Retina (tissue), 1 donor: ENCODE measurements at regions not wholly inside any gene's neighbourhood (a gene's known extent, or its start where the extent isn't known, plus 50 kb on each side); places are given as distances from the start of the nearest gene placed in this dataset.
"Not testable (repeated sequence)": the region's sequence is repeated elsewhere in the genome, so short reads cannot be mapped to it uniquely, and the experiment has no call there.

ENCODE experiments used
- DNase-seq: peaks from one replicate; pipeline ENCODE4 v3.0.0-alpha.2; 2016

- DNase-seq, result no peak
Observed at GRCh38 chr10:9339716-9340115, 1285.2 kb downstream of the GATA3 start.

- DNase-seq, result peak; percentile 75
Observed at GRCh38 chr10:9342885-9343570, 1288.5 kb downstream of the GATA3 start.

- not testable (repeated sequence) for DNase-seq
Observed at GRCh38 chr10:9347933-9348332, 1293.4 kb downstream of the GATA3 start.

DNA sequence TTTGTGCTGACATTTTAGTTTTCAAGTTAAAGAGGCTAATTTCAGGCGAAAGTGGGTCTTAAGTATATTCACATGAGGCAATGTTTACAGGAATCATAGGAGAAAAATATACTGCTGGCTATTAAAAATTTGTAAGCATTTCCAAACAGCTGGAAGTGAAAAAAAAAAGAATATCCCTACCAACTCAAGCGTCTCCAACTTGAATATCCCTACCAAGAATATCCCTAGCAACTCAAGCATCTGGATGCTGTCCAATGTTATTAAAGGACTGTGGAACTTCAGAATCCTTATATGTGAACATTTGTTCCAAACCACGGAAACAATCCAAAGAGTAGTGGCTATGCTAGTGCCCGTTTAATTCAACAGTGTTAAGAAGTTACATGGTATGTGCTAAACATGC lies 1303.0 kb downstream of the GATA3 start:
- no peak for DNase-seq

GRCh38 chr10:9362721-9363120 lies 1308.2 kb downstream of the GATA3 start:
- DNase-seq, result no peak

DNA sequence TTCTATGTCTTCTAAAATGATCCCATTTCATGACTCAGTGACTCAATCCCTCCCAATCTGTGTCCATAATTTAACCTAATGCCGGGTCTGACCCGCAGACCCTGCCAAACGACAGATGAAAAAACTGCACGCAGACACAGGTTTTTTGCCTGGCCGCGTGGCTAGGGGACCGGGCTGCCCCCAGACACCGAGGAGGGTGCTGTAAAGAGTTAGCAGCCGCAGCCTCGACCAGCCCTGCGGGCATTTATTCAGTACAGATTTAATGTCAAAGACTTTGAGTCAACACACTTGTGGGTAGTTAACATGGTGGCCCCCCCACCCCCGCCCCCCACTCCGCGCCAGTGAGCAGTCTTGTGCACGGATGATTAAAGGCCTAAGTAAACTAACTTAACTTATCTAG lies 1324.7 kb downstream of the GATA3 start:
- no peak for DNase-seq

GRCh38 chr10:9381733-9382532 lies 1327.4 kb downstream of the GATA3 start:
- DNase-seq, result no peak

DNA sequence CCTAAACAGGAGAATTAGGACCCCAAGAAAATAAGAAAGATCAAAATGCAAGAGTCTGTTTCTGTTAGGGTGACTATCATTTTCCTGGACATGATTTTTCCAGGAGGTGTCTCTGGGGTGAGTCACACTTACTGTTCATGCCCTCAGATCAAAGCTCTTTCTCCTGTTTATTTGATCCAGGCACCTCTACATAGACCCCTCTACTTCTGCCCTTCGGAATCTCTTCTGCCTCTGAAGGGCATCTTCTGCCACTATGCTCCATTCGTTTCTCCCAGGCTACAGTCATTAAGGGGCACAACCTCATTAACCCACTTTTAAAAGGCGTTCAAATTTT lies 1328.0 kb downstream of the GATA3 start:
- DNase-seq, result no peak

DNA sequence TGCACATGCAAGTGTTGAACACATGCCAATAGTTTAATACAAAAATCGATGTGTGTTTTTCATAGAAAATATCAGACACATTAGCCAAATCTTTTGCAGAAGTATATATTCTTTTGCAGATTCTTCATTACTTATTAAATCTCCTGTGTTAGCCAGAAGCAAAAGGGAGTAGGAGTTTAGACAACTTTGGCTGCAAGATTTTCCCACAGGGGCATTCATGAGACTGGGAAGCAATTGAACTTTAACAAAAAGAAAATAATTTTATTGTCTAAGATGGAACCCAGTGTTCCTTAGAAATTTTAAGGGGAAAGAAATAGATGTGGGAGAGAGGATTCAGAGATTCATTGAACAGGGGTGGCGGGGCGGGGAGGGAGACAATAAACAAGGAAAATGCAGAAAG lies 1336.0 kb downstream of the GATA3 start:
- no peak for DNase-seq

DNA sequence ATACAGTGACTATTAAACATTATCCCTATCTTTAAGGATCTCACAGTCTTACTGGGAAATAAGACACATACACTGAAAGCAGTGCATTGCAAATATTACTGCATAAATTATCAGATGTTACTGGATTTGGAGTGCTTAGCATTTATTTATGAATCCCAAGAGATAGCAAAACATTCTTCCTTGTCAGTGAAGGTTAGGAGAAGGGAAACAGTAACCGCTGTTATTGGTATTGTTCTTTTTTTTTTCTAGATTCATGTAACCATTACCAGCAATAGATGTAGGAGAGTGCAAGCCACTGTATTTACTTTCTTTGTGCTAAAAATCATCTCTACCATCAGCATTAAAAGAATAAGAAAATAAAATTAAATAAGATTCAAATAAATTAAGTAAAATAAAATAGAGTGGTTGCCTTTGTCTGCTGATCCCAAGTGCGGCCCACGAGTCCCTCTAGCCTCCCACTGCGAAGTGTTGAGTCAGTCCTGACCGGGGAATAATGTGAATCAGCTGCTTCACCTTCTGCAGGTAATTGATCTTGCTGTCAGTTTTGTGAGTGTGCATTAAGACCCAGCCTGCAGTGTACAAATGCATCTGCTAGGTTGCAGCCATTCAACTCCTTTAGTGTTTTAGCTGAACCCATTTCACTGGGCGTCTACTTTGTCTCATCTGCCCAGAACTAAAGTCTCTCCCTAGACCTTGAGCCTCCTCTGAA lies 1344.9 kb downstream of the GATA3 start:
- no peak for DNase-seq

DNA sequence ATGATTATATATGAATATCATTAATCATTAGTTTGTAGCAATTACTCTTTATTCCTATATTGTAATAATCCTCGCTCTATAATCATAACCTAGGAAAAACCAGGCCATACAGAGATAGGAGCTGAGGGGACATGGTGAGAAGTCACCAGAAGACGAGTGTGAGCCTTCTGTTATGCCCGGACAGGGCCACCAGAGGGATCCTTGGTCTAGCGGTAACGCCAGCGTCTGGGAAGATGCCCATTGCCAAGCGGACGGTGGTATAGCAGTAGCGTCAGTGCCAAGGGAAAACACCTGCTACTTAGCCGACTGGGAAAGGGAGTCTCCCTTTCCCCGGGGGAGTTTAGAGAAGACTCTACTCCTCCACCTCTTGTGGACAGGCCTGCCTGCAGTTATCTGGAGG lies 1347.6 kb downstream of the GATA3 start:
- not testable (repeated sequence) for DNase-seq

- not testable (repeated sequence) for DNase-seq
Observed at GRCh38 chr10:9402507-9403195, 1348.2 kb downstream of the GATA3 start.

GRCh38 chr10:9407201-9407600 lies 1352.7 kb downstream of the GATA3 start:
- DNase-seq, result not testable (repeated sequence)

- no peak for DNase-seq
Observed at GRCh38 chr10:9416331-9416730, 1361.8 kb downstream of the GATA3 start.

DNA sequence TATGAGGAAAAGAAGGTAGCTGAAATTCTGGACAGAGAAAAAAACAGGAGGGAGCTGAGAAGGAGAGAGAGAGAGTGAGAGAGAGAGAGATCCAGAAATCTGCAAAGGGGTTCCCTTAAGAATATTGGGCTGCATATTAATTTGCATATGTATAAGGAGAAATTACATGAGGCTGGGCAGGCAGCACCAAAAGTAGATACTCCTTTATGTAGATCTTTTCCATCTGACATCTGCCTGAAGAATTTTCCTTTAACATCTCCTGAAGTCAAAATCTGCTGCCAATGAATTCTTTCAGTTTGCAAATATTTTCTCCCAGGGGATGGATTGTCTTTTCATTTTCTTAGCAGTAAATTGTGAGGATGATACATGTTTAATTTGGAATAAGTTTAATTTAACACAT lies 1365.3 kb downstream of the GATA3 start:
- DNase-seq, result no peak

DNA sequence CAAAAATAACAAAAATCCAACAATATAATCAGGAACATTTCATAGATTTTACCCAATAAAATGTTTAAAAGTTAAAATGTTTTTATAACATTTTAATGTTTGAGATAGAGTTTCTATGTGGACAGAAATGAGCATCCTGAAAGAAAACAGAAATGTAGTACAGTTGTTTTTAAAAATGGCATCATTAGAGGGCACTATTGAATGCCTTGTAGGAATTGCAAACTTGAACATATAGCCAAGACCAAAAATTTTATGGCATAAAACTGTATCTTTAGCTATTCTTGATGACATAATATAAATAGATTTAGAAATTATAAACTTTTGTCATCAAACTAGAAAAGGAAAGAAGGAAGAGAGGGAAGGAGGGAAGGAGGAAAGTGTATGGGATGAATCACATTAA lies 1372.7 kb downstream of the GATA3 start:
- no peak for DNase-seq

DNA sequence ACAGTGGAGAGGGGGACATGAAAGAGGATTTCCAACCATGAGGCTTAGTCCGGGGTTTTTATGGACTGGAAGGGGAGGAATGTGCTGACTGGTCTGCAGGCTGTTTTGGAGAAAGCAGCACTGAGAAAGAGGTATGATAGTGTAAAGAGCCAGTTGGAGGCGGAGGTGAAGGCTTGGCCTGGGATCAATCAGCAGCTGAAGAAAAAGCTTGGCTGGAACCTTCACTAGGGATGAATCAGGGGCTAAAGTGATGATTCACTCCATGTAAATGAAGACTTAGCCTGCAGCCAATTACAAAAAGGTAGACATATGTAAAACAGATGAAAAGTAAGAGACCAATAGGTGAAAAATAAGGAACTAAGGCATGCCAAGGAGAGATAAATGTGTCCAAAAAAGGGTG lies 1382.6 kb downstream of the GATA3 start:
- no peak for DNase-seq

GRCh38 chr10:9443758-9444157 lies 1389.3 kb downstream of the GATA3 start:
- DNase-seq, result no peak

DNA sequence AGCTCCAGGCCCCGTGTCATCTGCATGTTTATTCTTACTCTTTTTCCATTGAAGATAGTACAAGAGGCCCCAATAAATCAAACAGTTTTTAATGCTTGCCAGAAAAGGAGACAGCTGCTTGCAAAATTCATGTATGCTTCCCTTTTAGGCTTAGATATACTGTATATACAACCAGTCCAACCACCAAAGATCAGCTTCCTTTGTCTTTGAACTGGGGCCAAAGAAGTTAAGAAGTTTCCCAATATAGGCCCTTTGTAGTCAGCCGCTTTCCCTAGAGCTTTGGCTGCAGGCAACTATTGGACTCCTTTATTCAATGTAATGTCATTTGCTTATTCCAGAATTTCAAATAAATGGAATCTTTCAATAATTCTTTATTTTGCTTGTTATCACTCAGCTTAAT lies 1395.0 kb downstream of the GATA3 start:
- no peak for DNase-seq

DNA sequence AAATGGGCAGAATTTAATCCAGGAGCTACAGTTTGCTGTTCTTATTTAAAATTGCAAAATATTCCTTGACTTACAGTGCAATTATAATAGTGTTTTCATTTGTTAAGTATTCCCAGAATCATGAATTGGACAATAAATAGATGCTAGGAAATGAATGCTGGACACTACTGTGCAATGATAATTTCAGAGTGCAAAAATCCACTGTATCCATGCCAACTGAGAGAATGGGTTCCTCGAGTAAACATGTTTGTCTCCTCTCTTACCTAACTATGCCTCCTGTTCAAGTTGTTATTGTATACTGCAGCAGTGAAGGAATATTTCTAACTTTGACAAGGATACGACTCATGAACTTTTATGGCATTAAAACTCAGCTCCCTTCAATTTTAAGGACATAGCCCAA lies 1396.3 kb downstream of the GATA3 start:
- DNase-seq, result no peak

DNA sequence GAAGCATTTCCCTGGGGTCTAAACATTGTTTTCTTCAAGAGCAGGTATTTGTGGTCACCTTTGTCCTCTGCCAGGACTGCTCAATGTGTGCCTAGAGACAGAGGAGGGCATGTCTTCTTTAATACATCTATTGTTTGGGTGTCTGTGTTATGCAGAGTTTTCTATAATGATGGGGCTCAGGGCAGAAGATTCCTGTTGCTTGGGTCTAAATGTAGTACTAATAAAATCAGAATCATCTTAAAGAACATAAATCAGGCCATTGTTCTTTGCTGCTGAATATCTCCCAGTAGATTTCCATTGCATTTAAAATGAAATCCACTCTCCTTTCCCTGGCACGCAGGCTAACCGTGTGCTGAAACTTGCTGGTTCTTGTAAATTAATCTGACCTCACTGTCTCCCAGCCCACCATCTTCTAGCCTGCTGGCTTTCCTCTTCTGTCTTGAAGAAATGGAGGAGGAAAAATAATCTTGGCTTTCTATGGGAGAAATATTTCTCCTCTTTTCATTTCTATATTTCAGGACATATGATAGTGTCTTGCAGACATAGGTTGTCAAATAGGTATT lies 1396.8 kb downstream of the GATA3 start:
- no peak for DNase-seq

GRCh38 chr10:9452056-9452455 lies 1397.6 kb downstream of the GATA3 start:
- no peak for DNase-seq

DNA sequence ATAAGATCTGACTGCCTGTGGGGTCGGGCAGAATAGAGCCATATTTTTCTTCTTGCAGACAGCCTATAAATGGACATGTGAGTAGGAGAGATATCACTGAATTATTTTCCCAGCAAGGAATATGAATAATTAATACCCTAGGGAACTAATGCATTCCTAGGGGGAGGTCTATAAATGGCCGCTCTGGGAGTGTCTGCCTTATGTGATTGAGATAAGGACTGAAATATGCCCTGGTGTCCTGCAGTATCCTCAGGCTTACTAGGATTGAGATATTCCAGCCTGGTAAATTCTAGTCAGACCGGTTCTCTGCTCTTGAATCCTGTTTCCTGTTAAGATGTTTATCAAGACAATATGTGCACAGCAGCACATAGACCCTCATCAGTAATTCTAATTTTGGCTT lies 1399.4 kb downstream of the GATA3 start:
- not testable (repeated sequence) for DNase-seq
